Psoas muscle (tissue), 7 donors: ENCODE measurements at regions not wholly inside any gene's neighbourhood (a gene's known extent, or its start where the extent isn't known, plus 50 kb on each side); places are given as distances from the start of the nearest gene placed in this dataset.

Experiments used
- ATAC-seq, 4 donors: fragments of 200-7000 bp; cut with Tn5 transposase; one replicate each; pipeline ENCODE4 v1.9.1; 2020; ENCODE audit warnings: moderate library complexity in 3 of 4, mild to moderate bottlenecking in 2 of 4
- DNase-seq, 2 donors: peaks; one replicate each; pipeline ENCODE4 v3.0.0-alpha.2; 2020
- H3K27ac ChIP-seq: fragments of 200-600 bp; one replicate; pipeline ENCODE4 v1.8.0; 2022
- H3K27me3 ChIP-seq, 3 donors: fragments of 200-600 bp in 1 of 3; one replicate each; pipeline versions ENCODE4 v1.6.1 to v1.8.0; 2013 to 2022; ENCODE audit warnings: low read length in 2 of 3, mild to moderate bottlenecking in 2 of 3, moderate library complexity in 1 of 3; ENCODE audit not compliant: insufficient read depth in 3 of 3
- H3K36me3 ChIP-seq, 2 donors: fragments of 200-600 bp in 1 of 2; one replicate each; pipeline versions ENCODE4 v1.6.1 to v1.8.0; 2013 to 2022; ENCODE audit warnings: low read depth in 1 of 2, mild to moderate bottlenecking in 1 of 2, moderate library complexity in 1 of 2; ENCODE audit not compliant: insufficient read depth in 1 of 2
- H3K4me1 ChIP-seq: fragments of 200-600 bp; one replicate; pipeline ENCODE4 v1.8.0; 2022
- H3K4me3 ChIP-seq: fragments of 200-600 bp; one replicate; pipeline ENCODE4 v1.8.0; 2022; ENCODE audit warnings: mild to moderate bottlenecking
- H3K9me3 ChIP-seq: fragments of 200-600 bp; one replicate; pipeline ENCODE4 v1.8.0; 2022
- WGBS, 3 donors: extraction: QIAGEN DNeasy Blood & Tissue Kit; methylation state at CpG; one replicate each; pipeline versions ENCODE4 v1.1.6 to v1.1.7; 2013; 5-methylcytosine and 5-hydroxymethylcytosine counted together
- intact Hi-C, 2 donors: fragments of 100-400 bp; cut with DNase I; formaldehyde crosslinking; loops; one replicate each; pipeline versions ENCODE4 v1.11.0 to v1.14.2; 2022
- TF ChIP-seq, protein P1 (sequence below): fragments of 200-600 bp; IDR thresholded peaks from one replicate; pipeline ENCODE4 v1.8.0; 2022; ENCODE audit warnings: antibody characterized with exemption
- donor health status: healthy with polysubstance abuse.
- donor health status: DM: no; HTN: no; CAD: no; lungs with moderate emphysema.
- donor health status: Bipolar disorder and iron deficiency.
- donor health status: healthy.
- donor health status: DM: yes; HTN: yes; CAD: no.
- donor health status: DM: no; HTN: no; CAD: no.
- donor health status: DM: yes; HTN: yes; CAD: no.

DNA sequence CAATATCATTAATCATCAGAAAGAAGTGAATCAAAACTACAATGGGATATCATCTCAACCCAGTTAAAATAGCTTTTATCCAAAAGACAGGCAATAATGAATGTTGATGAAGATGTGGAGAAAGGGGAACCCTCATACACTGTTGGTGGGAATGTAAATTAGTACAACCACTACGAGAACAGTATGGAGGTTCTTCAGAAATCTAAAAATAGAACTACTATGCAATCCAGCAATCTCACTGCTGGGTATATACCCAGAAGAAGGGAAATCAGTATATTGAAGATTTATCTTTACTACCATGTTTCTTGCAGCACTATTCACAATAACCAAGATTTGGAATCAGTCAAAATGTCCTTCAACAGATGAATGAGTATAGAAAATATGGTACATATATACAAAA, 189.8 kb downstream of the HHIPL2 start:
- Histone ChIP-seq H3K4me1 (no peaks in the 10 kb centered on the region), H3K27me3 (no peaks in the 10 kb centered on the region), H3K9me3 (no peaks in the 10 kb centered on the region), H3K4me3 (no peak overlapping the region), H3K27ac (no peak overlapping the region), H3K36me3 (no peaks in the 10 kb centered on the region)
- DNase-seq (no peak), ATAC-seq (no peak)
- WGBS, 3 donors: 0 to 41% (median 24%) methylated on average over 1 of the region's 1 CpG
- intact Hi-C loops: no loop called here
- TF ChIP-seq, protein P1, sequence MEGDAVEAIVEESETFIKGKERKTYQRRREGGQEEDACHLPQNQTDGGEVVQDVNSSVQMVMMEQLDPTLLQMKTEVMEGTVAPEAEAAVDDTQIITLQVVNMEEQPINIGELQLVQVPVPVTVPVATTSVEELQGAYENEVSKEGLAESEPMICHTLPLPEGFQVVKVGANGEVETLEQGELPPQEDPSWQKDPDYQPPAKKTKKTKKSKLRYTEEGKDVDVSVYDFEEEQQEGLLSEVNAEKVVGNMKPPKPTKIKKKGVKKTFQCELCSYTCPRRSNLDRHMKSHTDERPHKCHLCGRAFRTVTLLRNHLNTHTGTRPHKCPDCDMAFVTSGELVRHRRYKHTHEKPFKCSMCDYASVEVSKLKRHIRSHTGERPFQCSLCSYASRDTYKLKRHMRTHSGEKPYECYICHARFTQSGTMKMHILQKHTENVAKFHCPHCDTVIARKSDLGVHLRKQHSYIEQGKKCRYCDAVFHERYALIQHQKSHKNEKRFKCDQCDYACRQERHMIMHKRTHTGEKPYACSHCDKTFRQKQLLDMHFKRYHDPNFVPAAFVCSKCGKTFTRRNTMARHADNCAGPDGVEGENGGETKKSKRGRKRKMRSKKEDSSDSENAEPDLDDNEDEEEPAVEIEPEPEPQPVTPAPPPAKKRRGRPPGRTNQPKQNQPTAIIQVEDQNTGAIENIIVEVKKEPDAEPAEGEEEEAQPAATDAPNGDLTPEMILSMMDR: no peak

DNA sequence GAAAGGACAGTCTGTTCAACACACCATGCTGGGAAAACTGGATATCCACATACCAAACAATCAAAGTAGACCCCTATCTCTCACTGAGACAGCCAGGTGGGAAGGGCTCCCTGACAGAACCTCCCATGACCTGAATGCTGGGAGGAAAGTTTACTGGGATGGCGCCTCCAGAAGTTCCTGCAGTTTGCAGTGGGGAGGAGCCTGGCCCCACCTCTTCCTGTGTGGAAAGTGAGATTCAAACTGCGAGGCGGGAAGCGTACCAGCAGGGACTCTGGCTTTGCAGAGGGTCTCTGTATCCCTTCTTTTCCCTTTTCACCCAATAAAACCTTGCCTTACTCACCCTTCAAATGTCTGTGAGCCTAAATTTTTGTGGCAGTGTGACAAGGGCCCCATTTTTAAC, 190.7 kb downstream of the HHIPL2 start:
- ATAC-seq (no peak), DNase-seq (no peak)
- Histone ChIP-seq H3K27ac (no peak overlapping the region), H3K4me1 (no peaks in the 10 kb centered on the region), H3K36me3 (no peaks in the 10 kb centered on the region), H3K27me3 (no peaks in the 10 kb centered on the region), H3K4me3 (no peak overlapping the region), H3K9me3 (no peaks in the 10 kb centered on the region)
- WGBS, 3 donors: 77 to 88% (median 85%) methylated on average over 4 of the region's 4 CpGs
- TF ChIP-seq, protein P1: no peak
- intact Hi-C loops: no loop called here

DNA sequence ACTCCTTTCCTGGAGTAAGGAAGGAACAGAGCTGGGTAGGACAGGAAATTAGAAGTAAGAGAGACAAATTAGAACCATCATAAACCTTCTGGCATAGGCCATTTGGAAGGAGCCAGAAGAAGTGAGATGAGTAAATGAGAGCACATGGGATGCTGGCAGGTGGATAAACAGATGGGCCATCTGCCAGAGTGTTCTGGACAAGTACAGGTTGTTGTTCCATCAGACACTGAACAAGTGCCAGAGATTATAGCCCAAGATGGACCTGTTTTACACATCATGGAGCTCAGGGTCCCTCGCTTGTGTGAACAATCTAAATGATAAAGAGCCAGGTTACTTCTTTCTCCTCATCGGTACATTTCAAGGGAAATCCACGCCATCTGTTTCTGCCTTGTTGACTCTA, 200.3 kb downstream of the HHIPL2 start:
- no peaks in the 10 kb centered on the region for H3K4me1 ChIP-seq
- DNase-seq (no peak), ATAC-seq (no peak)
- H3K27ac ChIP-seq: no peak overlapping the region
- intact Hi-C loops: no loop called here
- TF ChIP-seq, protein P1: no peak
- no peaks in the 10 kb centered on the region for H3K36me3 ChIP-seq
- no peaks in the 10 kb centered on the region for H3K27me3 ChIP-seq
- WGBS, 3 donors: 67 to 82% (median 69%) methylated on average over 3 of the region's 3 CpGs
- no peak overlapping the region for H3K4me3 ChIP-seq
- H3K9me3 ChIP-seq: no peaks in the 10 kb centered on the region

- Histone ChIP-seq H3K9me3 (no peaks in the 10 kb centered on the region), H3K27me3 (no peaks in the 10 kb centered on the region), H3K36me3 (no peaks in the 10 kb centered on the region), H3K4me1 (no peaks in the 10 kb centered on the region), H3K27ac (no peak overlapping the region), H3K4me3 (no peak overlapping the region)
- ATAC-seq: no peak
- WGBS, 3 donors: 78 to 87% (median 80%) methylated on average over 4 of the region's 4 CpGs
- DNase-seq: no peak
- intact Hi-C loops: no loop called here
- TF ChIP-seq, protein P1: no peak
These were observed 200.9 kb downstream of the HHIPL2 start for GRCh38 chr1:222346955-222347354.

- DNase-seq: no peak
- no peaks in the 10 kb centered on the region for H3K27me3 ChIP-seq
- no peak overlapping the region for H3K27ac ChIP-seq
- H3K36me3 ChIP-seq: no peaks in the 10 kb centered on the region
- H3K4me3 ChIP-seq: no peak overlapping the region
- TF ChIP-seq, protein P1: no peak
- no peak for ATAC-seq
- whole genome bisulfite sequencing, 3 donors: 68 to 89% (median 75%) methylated on average over 7 of the region's 7 CpGs
- H3K4me1 ChIP-seq: no peaks in the 10 kb centered on the region
- H3K9me3 ChIP-seq: no peaks in the 10 kb centered on the region
- intact Hi-C loops: no loop called here
These were observed 208.4 kb downstream of the HHIPL2 start for GRCh38 chr1:222339376-222339947.
